Inflammatory macrophage (primary cell): ENCODE measurements at regions not wholly inside any gene's neighbourhood (a gene's known extent, or its start where the extent isn't known, plus 50 kb on each side); places are given as distances from the start of the nearest gene placed in this dataset.
"Not testable (repeated sequence)": the region's sequence is repeated elsewhere in the genome, so short reads cannot be mapped to it uniquely, and the experiment has no call there.

Source experiments
- DNase-seq, 2 donors: peaks; one replicate each; pipeline ENCODE4 v3.0.0-alpha.2; 2020 to 2022

GRCh38 chr5:71822065-71822464 is 103.0 kb downstream of the CARTPT start:
- DNase-seq = not testable (repeated sequence)

GRCh38 chr5:71825992-71826391 is 106.9 kb downstream of the CARTPT start:
- DNase-seq = no peak

GRCh38 chr5:71828291-71829040 is 109.4 kb downstream of the CARTPT start:
- DNase-seq = no peak

GRCh38 chr5:71829206-71829605 is 110.1 kb downstream of the CARTPT start:
- peak; percentile 13 to 32 for DNase-seq

DNA sequence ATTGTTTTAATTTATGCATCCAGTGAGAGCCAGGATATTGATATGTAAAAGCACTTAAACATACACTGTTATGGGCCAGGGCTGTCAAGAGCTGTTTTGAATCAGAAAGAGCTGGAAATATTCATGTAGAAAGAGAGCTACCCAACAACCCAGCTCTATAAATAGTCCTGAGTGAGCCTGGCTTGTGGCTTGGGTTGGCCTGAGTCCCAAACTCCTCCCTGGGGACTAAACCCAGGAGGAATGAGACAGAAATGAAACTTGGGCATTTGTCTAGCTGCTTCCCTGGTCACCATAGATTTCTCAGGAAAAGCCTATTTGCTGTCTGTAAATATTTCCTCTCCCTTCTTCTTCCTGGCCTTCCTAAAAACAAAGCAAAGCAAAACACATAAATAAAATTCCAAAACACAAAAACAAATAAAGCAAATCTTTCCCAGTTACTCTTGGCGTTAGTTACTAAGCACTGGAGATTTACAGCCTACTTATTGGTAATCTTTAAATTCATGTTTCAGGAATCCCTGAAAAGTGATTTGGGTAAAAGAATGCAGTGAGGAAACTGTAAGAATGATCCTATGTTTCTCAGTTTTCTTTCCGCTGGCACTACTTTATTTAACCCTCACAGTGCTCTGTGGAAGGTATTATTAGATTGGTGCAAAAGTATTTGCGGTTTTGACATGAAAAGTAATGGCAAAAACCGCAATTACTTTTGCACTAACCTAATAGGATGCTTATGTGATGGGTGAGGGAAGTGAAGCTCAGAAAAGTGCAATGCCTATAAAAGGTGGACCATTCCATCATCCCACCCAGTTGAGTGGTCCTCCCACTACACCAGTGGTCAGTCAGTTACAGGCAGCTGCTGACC is 111.8 kb downstream of the CARTPT start:
- no peak for DNase-seq

- DNase-seq = peak in 1 of 2 donors; percentile 54
Measured at GRCh38 chr5:71832812-71833715, 114.0 kb downstream of the CARTPT start.

DNA sequence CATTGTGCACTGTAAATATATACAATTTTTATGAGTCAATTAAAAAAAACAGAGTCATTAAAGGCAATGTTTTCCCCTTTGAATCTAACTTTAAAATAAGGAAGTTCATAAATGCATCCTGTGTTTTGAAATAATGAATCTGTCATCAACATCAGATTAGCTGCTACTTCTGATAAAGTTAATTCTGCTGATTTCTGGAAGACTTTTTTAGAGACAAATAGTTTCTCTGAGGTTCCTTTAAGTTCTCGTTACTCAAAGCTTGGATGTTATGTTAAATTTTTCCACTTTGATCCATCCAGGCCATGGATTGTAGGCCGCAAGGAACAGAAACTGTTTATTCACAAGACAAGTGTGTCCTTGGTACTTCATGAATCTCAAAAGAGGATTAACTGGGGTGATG is 115.5 kb downstream of the CARTPT start:
- DNase-seq = peak in 1 of 2 donors; percentile 49

- DNase-seq = no peak
Measured at GRCh38 chr5:71836084-71836483, 117.0 kb downstream of the CARTPT start.

GRCh38 chr5:71836559-71837112 is 117.6 kb downstream of the CARTPT start:
- DNase-seq = peak in 1 of 2 donors; percentile 4

GRCh38 chr5:71838286-71838685 is 119.2 kb downstream of the CARTPT start:
- no peak for DNase-seq

DNA sequence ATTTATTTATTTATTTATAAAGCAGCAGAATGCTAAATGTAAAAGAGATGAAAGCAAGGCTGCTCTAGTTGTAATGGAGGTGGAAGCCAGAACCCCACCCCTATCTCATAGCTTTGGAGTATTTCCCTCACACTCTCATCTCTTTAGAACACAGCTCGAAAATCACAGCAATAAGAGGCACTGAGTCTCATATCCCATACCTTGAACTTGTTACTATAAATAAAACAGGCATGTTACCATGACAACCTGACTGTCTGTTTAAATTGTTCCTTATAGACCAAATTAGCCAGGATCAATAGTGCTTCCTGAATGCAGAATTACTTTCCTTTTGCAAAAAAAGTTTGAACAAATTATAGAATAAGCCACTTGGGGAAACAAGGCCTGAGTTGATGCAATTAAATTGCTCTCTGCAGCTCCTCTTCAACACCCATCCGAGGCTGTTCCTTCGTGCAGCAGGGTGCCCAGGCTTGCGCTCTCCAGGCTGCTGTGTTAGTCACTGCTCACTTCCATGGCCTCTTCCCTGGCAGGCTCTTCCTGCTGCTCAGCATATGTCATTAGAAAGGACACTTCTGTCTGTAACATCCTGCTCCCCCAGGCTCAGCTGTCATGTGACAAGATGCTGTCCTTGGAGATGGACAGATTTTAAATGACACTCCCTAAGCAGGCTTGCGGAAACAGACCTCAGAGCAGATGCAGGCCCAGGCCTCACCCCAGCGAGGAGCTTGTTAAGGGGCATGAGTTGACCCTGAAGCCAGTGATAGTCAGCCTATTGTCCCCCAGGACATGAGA is 120.2 kb downstream of the CARTPT start:
- DNase-seq = no peak

DNA sequence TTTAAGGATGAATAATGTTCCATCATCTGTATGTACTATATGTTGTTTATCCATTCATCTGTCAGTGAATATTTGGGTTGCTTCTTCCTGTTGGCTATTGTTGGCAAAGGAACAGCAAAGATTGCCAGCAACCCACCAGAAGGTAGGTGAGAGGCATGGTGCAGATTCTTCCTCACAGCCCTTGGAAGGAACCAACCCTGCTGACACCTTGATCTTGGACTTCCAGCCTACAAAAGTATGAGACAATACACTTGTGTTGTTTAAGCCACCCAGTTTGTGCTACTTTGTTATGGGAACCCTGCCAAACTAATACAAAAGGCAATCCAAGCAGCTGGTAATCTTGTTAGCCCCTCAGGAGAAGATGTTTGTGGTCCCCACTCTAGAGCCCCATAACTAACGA is 122.0 kb downstream of the CARTPT start:
- no peak for DNase-seq

DNA sequence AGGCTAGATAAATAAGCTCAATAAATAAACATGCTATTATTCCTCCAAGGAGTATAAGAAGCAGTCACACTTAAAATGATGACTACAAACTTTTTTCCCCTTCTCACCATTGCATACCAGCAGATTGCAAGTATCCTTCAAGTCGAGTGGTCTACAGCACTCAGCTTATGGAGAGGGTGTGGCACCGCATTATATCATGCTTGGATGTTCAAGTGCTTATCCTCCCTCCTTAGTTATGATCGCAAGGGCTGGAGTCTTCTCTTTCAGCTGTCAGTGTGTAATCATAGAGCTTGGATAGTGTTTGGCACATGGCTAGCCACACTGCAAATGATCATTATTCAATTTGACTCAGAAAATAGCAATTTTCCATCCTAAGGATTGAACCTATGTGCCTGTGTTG is 124.0 kb downstream of the CARTPT start:
- no peak for DNase-seq

- no peak for DNase-seq
Measured at GRCh38 chr5:71844862-71845261, 125.8 kb downstream of the CARTPT start.

DNA sequence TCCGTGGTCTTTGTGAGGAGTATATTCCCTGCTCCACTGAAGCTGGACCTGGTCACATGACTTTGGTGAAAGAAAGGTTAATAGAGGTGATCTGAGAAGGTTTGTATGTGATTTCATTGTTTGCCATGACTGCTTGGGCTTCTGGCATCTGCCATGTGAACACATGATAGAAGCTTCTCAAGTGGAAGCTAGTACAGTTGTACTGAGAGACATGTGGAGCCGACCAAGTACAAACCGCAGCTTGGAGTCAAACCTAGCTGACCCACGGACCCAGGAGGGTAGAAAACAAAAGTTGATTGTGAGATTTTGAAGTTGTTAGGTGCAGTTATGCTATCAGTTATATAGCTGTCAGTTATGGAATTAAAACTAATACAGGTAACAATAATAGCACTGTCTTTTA is 140.4 kb downstream of the CARTPT start:
- no peak for DNase-seq

GRCh38 chr5:71860048-71860447 is 141.0 kb downstream of the CARTPT start:
- no peak for DNase-seq

GRCh38 chr5:71861682-71862081 is 142.6 kb downstream of the CARTPT start:
- no peak for DNase-seq

- DNase-seq = no peak
Measured at GRCh38 chr5:71862087-71862486, 143.0 kb downstream of the CARTPT start.

- DNase-seq = no peak
Measured at GRCh38 chr5:71862507-71863060, 143.5 kb downstream of the CARTPT start.

DNA sequence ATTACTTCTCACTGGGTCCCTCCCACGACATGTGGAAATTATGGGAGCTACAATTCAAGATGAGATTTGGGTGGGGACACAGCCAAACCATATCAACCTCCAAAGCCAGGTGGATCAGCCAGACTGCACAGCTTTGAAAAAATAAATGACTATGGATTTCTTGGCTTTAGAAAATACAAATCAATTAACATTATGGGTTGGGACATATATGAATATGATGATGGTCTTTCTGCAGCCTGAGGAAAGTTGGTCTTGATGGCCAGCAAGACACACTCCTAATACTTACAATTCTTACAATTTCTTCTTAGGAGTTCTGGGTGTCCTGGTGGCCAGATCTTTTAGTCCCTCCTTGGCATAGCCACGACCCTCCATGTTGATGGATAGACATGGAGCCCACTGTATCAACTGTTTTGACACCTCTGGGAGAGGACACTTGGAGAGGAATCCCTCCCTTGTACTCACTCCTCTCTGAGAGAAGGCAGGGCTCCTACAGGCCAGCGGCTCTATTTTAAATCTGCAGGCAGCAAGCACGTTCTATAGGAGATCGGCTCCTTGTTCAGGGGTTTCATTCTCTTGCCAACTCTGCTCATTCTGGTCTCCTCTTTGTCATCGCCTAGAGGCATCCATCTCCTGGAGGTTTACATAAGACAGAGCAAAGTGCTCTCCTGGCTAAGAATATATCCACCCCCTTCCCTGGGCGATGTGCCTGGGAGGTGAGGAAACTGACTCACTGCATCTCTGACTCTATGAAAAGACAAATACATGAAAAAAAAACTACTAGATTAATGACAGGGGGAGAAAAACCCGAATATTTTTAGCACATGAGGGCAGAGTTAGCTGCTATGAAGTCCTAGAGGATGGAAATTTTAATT is 145.9 kb downstream of the CARTPT start:
- DNase-seq = no peak
